Effector CD4-positive, alpha-beta T cell (primary cell): ENCODE measurements at regions not wholly inside any gene's neighbourhood (a gene's known extent, or its start where the extent isn't known, plus 50 kb on each side); places are given as distances from the start of the nearest gene placed in this dataset.
"Not testable (repeated sequence)": the region's sequence is repeated elsewhere in the genome, so short reads cannot be mapped to it uniquely, and the experiment has no call there.

ENCODE experiments used
- DNase-seq: peaks from one replicate; pipeline ENCODE4 v3.0.0-alpha.2; 2020

DNA sequence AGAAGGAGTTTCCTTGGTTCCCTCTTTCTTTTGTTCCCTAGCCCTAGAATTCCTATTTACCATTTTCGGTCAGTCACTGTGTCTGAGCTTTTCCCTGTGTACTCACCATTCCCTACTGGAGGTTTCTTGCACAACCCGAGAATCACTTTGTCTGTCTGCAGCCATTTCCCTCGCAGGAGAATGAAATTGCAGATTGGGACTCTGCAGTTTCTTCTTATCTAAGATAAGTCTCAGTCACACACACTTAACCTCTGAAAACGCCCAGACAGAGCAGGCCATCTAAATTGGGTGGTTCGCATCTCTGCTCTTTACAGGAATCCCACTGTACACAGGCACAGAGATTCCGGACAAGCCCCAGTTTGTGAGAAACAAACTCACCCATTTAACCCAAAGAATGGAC is 58.6 kb upstream of the CNTNAP2 start:
- no peak for DNase-seq

DNA sequence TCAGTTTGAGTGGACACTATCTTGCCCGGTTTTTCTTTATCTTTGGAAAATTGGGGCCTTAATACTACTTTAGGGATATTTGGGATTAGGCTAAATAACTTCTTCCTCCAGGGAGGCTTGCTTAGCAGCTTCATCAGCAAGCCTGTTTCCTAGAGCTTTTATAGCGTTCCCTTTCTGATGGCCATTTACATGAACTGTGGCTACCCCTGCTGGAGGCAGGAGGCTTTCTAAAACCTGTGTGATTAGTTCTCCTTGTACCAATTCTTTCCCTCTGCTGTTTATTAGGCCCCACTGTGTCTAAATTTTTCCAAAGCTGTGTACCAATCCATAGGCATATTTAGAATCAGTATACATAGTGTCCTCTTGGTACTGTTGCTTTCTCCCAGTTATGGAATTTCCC is 61.7 kb upstream of the CNTNAP2 start:
- DNase-seq = no peak

DNA sequence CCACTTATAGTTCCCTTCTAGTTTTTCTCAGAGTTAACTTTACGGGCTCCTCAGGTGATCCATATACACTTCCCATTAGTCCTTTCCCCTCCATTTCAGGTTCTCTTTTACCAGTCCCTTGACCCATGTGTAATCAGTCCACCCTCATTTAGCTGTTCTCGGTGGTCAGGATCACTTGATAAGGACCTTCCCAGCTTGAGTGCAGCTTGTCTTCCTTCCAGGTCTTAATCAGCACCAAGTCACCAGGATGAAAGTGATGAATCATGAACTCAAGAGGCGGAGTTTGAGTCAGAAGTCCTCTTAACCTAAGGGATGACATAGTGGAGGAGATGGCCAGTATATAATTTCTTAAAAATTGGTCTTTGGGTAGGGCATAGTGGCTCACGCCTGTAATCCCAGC is 63.1 kb upstream of the CNTNAP2 start:
- DNase-seq = no peak

DNA sequence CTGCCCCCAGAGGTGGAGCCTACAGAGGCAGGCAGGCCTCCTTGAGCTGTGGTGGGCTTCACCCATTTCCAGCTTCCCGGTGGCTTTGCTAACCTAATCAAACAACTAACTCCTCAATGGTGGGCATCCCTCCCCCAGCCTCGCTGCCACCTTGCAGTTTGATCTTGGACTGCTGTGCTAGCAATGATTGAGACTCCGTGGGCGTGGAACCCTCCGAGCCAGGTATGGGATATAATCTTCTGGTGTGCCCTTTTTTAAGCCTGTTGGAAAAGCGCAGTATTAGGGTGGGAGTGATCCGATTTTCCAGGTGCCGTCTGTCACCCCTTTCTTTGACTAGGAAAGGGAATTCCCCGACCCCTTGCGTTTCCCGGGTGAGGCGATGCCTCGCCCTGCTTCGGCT is 73.3 kb upstream of the CNTNAP2 start:
- DNase-seq = not testable (repeated sequence)

DNA sequence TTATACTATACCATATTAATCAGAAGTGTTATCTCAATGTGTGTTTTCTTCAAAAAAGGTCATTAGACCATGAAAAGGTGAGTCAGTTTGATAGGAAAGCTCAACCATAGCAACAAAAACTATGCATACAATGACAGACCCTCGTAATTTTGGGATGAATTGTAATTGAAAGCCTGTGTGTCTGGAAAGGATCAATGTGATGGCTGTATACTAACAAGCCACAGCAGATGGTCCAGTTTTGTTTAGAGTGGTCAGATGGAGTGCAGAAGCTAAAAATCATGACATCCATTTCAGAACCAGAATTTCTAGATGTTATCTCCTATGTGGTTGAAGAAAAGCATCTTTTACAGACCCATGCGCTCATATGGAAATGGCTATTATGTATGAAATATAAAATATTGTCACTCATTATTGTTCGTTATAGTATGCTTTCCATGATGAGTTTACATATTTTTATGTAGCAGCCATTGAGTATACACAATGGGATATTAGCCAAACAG is 88.3 kb upstream of the CNTNAP2 start:
- DNase-seq = no peak

DNA sequence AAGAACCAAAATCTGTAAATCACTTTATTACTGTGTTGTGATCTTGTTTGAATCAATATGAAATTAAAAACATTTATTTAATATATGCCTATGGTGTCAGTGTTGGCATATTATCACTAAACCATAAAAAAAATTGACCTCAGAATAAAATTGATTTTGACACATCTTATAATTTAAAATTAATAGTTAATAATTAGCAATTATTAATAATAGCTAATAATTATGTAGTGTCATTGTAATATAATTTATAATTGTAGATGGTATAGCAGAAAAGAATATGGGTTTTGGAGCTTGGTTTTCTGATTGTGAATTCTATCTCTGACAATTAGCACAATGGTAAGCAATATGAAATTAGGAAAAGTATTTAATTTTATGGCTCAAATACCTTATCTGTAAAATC is 89.4 kb upstream of the CNTNAP2 start:
- DNase-seq = no peak

DNA sequence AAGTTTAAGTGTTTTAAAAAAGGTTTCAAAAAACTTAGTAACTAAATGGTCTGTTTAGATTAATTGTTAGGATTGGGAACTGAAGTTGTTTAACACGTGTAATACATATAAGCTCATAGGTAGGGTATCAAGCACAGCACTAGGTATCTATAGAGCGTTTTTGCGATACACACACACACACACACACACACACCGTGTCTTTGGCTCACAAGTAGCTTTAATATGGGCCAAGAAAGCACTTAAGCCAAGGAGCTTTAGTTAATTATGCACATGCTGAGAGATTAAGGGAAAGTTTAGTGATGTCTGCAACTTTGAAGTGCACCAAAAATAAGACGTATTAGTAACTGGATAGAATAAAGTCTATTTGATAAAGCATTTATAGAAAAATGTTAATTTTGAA is 93.8 kb upstream of the CNTNAP2 start:
- no peak for DNase-seq

DNA sequence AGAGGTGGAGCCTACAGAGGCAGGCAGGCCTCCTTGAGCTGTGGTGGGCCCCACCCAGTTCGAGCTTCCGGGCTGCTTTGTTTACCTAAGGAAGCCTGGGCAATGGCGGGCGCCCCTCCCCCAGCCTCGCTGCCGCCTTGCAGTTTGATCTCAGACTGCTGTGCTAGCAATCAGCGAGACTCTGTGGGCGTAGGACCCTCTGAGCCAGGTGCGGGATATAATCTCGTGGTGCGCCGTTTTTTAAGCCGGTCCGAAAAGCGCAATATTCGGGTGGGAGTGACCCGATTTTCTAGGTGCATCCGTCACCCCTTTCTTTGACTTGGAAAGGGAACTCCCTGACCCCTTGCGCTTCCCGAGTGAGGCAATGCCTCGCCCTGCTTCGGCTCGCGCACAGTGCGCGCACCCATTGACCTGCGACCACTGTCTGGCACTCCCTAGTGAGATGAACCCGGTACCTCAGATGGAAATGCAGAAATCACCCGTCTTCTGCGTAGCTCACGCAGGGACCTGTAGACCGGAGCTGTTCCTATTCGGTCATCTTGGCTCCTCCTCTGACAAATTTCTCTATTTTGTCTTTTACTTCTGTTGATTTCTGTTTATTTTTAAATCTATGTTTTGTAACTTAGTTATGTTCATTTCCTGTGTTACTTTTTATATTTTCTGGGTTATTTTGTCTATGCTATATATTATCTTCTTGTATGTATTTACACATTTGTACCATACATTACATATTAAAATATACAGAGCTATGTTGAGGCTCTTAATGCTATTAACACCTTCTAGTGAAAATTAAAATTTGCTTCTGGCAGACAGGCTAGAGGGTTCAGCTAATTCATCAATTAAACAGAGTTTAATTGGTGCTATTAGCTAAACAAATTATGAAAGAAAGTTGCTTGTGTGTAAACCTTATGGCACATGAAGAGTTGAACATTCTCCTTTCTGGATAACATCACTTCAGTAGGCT is 97.3 kb upstream of the CNTNAP2 start:
- not testable (repeated sequence) for DNase-seq

DNA sequence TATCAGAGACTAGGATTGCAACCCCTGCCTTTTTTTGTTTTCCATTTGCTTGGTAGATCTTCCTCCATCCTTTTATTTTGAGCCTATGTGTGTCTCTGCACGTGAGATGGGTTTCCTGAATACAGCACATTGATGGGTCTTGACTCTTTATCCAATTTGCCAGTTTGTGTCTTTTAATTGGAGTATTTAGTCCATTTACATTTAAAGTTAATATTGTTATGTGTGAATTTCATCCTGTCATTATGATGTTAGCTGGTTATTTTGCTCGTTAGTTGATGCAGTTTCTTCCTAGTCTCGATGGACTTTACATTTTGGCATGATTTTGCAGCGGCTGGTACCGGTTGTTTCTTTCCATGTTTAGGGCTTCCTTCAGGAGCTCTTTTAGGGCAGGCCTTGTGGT is 99.2 kb upstream of the CNTNAP2 start:
- not testable (repeated sequence) for DNase-seq

DNA sequence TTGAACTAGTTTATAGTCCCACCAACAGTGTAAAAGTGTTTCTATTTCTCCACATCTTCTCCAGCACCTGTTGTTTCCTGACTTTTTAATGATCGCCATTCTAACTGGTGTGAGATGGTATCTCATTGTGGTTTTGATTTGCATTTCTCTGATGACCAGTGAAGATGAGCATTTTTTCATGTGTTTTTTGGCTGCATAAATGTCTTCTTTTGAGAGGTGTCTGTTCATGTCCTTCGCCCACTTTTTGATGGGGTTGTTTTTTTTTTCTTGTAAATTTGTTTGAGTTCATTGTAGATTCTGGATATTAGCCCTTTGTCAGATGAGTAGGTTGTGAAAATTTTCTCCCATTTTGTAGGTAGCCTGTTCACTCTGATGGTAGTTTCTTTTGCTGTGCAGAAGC is 102.4 kb upstream of the CNTNAP2 start:
- DNase-seq = not testable (repeated sequence)

DNA sequence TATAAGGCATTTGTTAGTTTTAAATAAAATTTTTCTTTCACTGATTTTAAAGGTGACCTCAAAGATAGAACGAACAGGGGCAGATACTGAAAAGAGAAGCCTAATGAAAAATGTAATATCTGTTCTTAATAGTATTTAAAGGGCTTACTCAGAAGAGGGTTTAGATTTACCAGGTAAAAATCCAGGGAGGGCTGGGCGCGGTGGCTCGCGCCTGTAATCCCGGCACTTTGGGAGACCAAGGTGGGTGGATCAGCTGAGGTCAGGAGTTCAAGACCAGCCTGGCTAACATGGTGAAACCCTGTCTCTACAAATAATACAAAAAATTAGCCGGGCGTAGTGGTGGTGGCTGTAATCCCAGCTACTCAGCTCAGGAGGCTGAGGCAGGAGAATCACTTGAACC is 108.3 kb upstream of the CNTNAP2 start:
- DNase-seq = no peak

DNA sequence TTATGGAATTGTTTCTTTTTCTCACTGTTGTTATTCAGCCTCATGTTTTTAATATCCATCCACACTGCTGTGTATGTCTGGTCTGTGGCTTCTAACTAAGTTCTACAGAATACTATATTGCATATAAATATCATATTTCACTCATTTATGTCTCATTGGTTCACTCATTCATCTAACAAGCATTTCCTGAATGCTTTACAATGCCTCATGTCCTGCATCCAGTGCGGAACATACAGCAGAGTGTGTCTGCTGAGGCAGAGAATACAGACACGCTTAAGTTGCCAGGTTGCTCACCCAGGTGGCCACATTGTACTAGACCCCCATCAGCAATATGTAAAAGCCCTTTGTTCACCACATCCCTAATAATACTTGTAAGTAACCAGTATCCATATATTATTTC is 111.8 kb upstream of the CNTNAP2 start:
- DNase-seq = no peak

DNA sequence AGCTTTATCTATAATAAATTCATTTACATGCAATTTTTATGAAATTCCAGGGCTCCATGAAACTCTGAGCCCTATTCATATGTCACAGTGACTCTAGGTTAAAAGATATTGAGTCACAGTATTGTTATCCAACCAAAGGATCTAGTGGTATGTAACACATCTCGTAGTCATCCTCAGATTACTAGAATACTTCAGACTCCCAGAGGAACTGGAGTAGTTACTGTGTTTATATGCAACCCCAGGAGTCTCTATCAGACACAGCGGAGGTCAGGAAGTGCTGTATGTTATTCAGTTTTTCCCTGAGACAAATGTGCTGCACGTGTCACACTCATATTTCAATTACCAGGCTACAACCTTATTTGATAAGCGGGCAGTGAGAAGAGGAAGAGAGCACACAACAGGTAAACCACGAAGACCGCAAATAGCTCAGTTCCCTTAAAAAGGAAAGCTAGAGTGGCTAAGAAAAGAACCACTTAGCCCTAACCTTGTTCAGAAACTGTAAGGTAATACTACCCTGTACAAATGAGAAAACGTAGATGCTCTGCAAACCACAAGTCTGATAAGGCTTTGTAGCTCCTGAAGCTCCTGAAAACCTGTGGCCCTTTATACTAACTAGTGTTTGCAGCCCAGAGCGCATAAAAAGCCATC is 114.0 kb upstream of the CNTNAP2 start:
- no peak for DNase-seq

DNA sequence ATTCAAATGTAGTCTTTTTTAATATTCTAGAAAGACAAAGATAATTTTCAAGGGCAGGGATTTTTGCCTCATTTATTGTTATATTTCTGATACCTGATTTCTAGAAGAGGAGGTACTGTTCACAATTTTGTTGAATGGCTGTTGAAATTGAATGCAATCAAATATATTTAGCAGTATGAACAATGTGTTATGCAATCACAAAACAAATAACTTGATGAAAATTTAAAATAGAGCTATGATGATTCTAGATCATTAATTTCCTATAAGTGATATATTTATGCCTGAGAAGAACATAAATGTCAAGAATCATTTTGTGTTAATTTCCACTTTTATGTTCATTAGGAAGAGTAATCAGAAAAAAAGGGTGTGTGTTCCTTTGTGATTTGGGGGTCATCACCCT is 114.6 kb upstream of the CNTNAP2 start:
- no peak for DNase-seq

DNA sequence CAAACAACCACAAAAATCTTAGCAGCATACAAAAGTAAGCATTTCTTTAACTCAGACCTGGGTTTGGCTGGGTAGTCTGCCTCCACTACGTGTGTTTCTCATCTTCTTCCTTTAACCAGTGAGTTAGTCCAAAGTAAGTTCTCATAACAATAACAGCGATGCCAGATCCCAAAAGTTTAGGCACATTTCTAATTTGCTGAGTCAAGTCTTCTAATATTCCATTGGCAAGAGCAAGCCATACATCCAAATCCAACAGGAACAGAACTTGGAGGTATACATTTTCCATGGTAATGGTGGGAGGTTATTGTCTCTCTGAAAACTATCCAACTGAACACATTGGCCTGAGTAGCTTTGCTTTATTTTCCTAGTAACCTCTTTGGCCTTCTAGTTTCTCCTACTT is 115.7 kb upstream of the CNTNAP2 start:
- DNase-seq = no peak

DNA sequence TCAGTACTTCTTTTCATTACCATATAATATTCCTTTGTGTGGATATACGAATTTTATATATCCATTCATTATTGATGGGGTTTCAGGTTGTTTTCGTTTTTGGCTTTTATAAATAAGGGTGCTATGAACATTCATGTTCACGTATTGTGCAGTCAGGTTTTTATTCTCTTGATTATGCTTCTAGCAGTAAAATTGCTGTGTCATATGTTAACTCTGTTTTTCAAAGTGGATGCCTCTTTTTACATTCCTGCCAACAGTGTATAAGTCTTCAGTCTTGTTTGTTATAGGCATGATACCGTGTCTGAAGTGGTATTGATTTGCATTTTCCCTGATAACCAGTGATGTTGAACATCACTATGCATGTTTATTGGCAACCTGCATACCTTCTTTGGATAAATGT is 127.1 kb upstream of the CNTNAP2 start:
- no peak for DNase-seq

DNA sequence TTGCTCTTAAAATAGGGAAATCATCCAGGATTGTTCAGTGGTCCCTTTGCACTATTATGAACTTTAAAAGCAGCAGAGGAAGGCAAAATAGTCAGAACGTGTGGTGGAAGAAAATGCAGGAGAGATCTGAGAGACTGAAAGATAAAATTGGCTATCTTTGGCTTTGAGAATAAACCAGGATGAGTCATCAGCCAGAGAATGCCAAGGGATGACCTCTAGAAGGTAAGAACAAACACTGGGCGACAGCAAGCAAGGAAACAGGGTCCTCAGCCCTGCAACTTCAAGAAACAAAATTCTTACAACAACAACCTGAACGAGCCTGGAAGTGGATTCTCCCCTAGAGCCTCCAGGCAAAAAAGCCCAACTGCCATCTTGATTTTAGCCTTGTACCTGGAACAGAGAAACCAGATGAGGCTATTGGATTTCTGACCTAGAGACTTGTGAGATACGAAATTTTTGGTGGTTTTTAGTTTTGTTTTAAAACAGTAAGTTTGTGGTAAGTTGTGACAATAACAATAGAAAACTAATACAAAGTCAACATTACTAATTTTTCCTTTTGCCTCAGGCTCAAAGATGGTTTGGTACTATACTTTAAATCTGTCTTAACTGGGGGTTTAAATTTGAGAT is 130.2 kb upstream of the CNTNAP2 start:
- DNase-seq = no peak

DNA sequence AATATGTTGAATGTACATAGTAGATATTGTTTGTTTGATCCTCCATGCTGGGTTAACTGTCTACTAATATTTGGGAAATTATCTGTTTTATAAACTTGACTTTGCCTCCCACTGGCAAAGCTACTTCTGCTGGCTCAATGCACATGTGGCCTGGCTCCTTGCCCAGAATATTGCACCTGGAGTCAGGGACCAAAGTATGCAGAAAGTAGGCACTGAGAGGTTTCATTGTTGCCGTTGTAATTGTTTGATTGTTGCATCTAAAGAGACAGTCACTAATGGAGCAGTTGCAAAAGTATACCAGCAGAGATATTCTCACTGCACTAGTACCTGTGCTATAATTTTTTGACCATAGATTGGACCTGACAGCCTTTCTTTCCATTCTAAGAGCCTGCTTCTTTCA is 137.8 kb upstream of the CNTNAP2 start:
- no peak for DNase-seq

DNA sequence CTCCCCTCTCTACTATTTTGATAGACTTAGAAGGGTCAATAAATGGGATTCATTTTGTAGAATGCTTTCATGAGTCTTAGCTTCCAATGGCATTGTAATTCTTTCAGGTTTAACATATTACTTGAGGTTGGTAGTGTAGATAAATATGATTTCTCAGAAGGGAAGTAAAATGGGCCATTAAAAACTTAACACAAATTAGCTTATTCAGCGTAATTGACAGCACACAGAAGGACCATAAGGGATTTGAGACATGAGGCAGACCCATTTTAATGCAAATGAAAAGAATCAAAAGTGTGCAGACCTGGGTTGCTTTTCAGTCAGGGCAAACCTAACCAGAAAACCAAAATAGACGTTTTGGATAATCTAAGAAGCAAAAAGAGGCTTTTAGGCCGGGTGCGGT is 156.6 kb upstream of the CNTNAP2 start:
- no peak for DNase-seq

DNA sequence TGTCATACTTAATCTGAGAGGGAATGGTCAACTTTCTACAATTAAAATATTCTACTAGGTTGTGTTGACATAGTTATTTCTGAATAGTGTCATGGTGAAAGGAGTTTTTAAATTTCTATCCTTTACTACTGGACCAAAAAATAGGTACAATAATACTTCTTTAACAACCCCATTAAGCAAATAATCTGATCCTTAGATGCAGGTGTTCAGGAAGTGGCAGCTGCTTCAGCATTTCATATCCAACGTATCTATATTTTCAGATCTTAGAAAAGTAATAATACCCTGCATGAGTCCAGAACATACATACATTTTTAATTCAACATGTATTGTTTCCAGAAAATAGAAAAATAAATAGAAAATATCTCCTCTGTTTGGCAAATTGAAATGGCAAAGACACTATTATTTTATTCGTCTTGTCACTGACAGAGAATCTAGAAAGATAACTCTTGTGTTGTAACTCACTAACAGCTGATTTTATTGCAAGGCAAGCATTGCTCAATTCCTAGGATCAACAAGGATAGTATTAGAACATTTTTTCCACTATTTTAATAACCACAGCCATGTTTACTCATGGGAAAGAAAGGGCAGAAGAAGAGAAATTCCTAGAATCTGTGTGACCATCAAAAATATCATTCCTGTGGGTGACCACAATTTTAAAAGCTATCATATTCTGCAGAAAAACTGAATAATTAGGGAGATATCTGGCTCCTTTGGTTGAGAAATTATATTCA is 159.3 kb upstream of the CNTNAP2 start:
- no peak for DNase-seq

DNA sequence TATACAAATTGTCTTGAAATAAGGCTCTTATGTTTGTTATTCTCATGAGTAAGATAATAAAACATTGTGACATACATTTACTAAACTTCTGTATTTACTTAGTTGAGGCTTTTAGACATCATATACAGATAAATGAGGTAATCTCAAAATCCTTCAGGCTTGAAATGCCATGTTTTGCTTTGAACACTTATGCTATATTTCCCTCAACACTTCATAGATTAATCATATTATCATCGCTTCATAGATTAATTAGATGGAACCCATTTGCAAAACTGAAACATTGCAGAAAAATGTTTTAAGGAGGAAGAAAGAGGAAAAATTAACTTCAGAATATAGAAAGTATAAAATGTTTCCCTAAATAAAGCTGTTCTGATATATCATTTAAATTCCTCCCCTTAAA is 165.0 kb upstream of the CNTNAP2 start:
- DNase-seq = no peak

DNA sequence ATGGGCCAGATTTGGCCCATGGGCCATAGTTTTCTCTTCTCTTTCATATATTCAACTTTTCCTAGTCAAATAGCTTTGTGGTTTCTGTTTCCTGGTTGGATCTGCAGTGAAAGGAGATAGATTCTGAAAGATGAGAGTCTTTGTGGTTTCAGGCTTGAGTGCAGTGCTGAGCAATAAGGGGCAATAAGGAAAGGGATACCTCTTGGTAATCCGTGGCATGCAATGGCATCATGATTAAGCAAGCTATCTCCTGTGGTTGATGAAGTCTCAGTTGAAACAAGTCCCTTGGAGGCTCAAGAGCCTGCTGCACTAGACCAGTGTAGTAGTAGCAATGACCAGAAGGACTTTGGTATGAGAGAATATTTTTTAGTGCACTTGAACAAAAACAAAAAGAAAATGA is 187.7 kb upstream of the CNTNAP2 start:
- DNase-seq = no peak

DNA sequence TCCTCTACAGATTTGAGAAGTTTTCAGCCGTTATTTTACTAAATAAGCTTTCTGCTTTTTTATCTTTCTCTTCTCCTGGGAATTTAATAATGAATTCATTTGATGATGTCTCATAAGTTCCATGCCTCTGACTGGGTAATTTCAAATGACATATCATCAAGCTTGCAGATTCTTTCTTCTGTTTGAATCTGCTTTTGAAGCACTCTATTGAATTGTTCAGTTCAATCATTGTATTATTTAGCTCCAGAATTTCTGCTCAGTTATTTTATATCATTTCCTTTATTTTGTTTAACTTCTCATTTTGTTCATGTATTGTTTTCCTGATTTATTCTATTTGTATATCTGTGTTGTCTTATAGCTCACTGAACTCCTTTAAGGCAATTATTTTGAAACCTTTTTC is 196.9 kb upstream of the CNTNAP2 start:
- no peak for DNase-seq
